Kidney epithelial cell (primary cell): ENCODE measurements at regions not wholly inside any gene's neighbourhood (a gene's known extent, or its start where the extent isn't known, plus 50 kb on each side); places are given as distances from the start of the nearest gene placed in this dataset.

ENCODE experiments used
- DNase-seq: peaks from one replicate; pipeline ENCODE4 v3.0.0-alpha.2; 2010; ENCODE audit warnings: low read depth
- H3K27me3 ChIP-seq: 2 replicates; pipeline ENCODE4 v1.6.0; 2011; ENCODE audit warnings: low read length; ENCODE audit not compliant: control insufficient read depth, insufficient read depth
- H3K36me3 ChIP-seq: 2 replicates; pipeline ENCODE4 v1.5.1; 2011; ENCODE audit warnings: low read length; ENCODE audit not compliant: control insufficient read depth, insufficient read depth
- H3K4me3 ChIP-seq: 2 replicates; pipeline ENCODE4 v1.5.1; 2011; ENCODE audit warnings: low read depth, mild to moderate bottlenecking, control low read depth, low read length
- TF ChIP-seq, protein P1 (sequence below): IDR thresholded peaks from 2 replicates; pipeline ENCODE4 v1.5.1; 2011; ENCODE audit warnings: mild to moderate bottlenecking, moderate library complexity, low read length, control low read depth, inconsistent platforms; ENCODE audit not compliant: insufficient read depth, poor library complexity, severe bottlenecking

DNA sequence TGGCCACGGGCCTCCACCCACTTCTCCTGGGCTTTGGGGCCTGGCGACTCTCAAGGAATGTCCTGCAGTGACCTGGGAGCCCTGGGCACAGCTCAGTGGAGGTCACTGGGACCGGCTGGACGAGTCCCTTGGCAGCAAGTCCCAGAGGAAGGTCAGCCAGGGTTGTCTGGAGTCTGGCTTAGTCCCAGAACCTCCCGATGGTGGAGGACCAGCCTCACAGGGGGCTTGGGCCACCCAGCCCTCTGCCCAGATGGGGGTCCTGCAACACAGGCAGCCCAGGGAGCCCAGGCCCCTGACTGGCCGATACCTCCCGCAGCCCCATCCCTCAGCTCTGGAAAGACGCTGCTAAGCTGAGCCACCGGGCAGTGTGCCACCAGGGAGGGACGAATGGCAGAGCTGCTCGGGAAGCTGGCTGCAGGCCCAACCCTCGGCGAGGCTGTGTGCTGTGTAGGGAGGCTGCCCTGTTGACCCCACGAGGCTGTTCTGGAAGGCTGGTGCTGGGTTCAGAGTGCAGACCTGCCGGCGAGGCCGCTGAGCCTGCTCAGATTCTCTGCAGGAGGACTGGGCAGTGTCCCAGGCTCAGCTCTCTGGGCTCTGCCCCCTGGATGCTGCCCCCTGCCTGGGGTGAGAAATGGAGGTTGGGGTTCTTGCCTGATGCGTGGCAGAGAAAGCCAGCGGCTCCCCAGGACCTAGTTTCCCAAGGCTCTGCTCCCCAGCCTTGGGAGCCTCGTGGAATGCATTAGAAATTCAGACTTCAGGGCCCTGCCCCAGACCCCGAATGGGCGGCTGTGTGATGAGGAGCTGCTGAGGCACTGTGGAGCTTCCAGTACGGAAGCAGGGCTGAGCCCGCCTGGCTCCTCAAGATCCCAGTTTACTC lies 61.7 kb downstream of the ADRA2C start:
- Histone ChIP-seq H3K36me3 (no peaks in the 10 kb centered on the region), H3K4me3 (no peak overlapping the region), H3K27me3 (peaks cover 2% of the 10 kb centered on the region)
- no peak for DNase-seq
- TF ChIP-seq, protein P1, sequence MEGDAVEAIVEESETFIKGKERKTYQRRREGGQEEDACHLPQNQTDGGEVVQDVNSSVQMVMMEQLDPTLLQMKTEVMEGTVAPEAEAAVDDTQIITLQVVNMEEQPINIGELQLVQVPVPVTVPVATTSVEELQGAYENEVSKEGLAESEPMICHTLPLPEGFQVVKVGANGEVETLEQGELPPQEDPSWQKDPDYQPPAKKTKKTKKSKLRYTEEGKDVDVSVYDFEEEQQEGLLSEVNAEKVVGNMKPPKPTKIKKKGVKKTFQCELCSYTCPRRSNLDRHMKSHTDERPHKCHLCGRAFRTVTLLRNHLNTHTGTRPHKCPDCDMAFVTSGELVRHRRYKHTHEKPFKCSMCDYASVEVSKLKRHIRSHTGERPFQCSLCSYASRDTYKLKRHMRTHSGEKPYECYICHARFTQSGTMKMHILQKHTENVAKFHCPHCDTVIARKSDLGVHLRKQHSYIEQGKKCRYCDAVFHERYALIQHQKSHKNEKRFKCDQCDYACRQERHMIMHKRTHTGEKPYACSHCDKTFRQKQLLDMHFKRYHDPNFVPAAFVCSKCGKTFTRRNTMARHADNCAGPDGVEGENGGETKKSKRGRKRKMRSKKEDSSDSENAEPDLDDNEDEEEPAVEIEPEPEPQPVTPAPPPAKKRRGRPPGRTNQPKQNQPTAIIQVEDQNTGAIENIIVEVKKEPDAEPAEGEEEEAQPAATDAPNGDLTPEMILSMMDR: no peak

DNA sequence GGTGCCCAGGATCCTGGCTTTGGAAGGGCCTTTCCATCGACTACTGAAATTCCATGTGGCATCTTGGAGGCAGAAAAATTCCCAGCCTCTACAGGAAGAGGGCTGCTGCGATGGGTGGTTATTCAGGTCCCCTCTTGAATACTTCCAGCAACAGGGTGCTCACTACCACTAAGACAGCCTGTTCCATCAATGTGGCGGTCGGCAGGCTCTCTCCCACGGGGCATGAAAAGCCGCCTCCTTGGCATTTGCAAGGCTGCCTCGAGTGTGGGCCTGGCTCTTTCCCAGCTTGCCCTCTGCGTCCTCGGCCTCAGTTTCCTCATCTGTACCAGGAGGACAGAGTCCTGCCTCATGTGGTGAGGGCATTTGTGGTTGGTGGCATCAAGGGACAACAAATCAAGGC lies 62.4 kb downstream of the ADRA2C start:
- DNase-seq: no peak
- peaks cover 2% of the 10 kb centered on the region for H3K27me3 ChIP-seq
- H3K36me3 ChIP-seq: no peaks in the 10 kb centered on the region
- TF ChIP-seq, protein P1: no peak
- no peak overlapping the region for H3K4me3 ChIP-seq

DNA sequence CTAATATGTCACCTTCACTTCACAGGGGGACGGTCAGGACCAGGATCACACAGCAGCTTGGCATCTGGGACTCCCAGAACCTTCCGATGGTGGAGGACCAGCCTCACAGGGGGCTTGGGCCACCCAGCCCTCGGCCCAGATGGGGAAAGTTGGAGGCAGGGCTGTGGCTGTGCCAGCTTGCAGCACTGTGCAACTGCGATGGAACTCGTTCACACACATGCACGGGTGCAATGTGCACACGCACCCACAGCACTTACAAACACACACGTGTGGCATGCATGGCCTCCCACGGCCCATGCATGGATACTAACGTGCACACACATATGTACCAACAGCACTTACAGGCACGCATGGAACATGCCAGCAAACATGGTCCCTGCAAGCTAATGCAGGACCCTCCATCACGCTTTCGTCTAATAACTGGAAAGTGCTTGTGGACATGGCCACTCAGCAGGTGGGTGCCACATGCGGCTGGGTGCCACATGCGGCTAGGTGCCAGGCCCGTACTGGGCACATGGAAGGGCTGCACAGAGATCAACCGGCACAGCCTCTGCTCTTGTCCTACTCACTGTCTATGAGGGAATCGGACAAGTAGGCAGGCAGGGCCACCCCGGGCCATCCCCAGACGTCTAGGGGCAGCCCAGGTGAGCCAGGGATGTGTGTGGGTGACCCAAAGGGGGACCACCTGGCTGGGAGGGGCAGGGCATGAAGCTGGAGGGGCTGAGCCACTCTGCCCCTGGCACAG lies 63.2 kb downstream of the ADRA2C start:
- H3K36me3 ChIP-seq: no peaks in the 10 kb centered on the region
- TF ChIP-seq, protein P1: no peak
- DNase-seq: no peak
- no peak overlapping the region for H3K4me3 ChIP-seq
- no peaks in the 10 kb centered on the region for H3K27me3 ChIP-seq

DNA sequence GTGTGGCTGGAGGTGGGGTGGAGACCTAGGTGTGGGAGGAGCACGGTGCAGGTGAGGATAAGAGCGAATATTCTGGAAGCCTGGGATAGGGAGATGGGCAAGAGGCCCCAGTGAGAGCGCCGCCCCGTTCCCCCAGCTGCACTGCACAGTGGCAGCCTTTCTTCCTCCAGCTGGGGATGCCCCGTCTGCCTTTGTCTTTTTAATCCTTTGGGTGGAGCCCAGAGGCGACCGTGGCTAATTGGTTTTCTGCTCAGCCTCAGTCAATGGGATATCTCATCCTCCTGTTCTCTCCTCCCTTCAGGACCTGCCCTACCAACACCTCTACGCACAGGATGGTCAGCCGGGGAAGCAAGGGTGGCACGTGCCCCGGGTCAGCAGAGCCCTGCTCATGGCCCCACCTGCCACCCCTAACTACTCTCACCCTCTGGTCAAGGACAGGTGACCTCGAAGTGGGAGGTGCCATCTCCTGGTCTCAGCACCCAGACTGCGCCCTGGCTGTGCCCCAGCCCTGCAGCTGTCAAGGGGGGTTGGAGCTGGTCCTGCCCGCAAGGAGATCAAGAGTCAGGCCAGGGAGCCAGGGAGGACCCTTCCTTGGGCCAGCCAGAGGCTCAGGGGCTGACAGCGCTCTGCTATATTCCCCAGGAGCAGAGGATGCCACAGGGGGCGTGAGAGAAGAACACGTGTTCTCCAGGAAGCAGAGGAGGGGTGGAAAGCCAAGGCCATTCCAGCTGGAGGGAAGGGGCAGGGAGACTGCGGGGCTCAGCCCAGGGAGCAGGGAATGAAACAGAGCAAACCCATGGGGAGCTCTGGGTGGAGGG lies 64.0 kb downstream of the ADRA2C start:
- DNase-seq: no peak
- no peaks in the 10 kb centered on the region for H3K27me3 ChIP-seq
- H3K36me3 ChIP-seq: no peaks in the 10 kb centered on the region
- TF ChIP-seq, protein P1: no peak
- H3K4me3 ChIP-seq: no peak overlapping the region

DNA sequence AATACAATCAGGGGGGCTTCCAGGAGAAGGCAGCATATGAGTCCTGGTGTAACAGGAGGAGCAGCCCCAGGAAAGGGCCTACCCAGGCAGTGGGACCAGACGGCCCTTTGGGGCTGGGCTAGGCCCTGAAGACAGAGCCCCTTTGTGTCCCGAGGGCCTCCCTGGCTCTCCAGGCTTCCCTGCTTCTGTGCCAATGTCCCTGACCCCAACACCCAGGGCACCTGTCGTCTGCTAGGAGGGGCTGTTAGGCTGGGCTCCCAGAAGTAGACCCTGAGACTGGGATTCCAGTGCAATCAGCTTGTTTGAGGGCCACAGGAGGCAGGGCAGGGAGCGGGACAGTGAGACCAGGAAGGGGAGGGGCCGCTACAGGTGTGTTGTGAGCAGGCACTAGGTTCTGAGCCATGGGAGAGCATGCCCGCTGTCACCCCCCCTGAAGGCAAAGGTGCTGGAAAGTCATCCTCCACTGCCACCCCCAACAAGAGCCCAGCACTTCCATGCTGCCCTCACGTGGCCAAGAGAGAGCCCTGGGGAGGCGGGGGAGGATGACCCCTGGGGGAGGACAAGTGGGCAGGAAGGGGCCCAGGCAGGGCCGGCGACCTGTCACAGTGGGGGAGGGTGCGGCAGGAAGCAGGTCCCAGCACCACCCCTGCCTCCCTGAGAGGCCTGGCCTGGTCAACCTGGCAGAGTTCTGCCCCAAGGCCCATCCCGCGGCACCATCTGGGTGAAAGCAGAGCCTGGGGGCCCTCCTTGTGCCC lies 64.8 kb downstream of the ADRA2C start:
- no peaks in the 10 kb centered on the region for H3K36me3 ChIP-seq
- H3K27me3 ChIP-seq: peaks cover under 1% of the 10 kb centered on the region
- DNase-seq: no peak
- no peak overlapping the region for H3K4me3 ChIP-seq
- TF ChIP-seq, protein P1: no peak
